ENCODE measurements at regions not wholly inside any gene's neighbourhood (a gene's known extent, or its start where the extent isn't known, plus 50 kb on each side); places are given as distances from the start of the nearest gene placed in this dataset.

GRCh38 chr10:124229201-124229988 lies 136.0 kb upstream of the CHST15 start:
- DNase-seq, result no peak
- intact Hi-C loops (cut with DNase I; ENCODE audit: low total_unique reads), result no loop called here
- no peaks in the 10 kb centered on the region for H3K36me3 ChIP-seq
- no peak for TF ChIP-seq POLR2A (IDR thresholded peaks at IDR 0.05)
- no peak for TF ChIP-seq CTCF (IDR thresholded peaks at IDR 0.05 in 4 of 5, conservative IDR thresholded peaks at IDR 0.05 in 1 of 5)
- in situ Hi-C loops (cut with MboI; ENCODE audit: low sequenced_read_pairs in 4 of 4), result no loop called here
- no peak for ATAC-seq
- no peak overlapping the region for H3K27ac ChIP-seq
- H3K27me3 ChIP-seq, result no peaks in the 10 kb centered on the region
- H3K9me3 ChIP-seq, result no peaks in the 10 kb centered on the region
- no peak overlapping the region for H3K4me3 ChIP-seq
- peaks cover 0 to 10% of the 10 kb centered on the region in 2 donors for H3K4me1 ChIP-seq

- Histone ChIP-seq H3K27ac (no peak overlapping the region), H3K27me3 (no peaks in the 10 kb centered on the region), H3K9me3 (no peaks in the 10 kb centered on the region), H3K4me1 (peaks cover 0 to 10% of the 10 kb centered on the region in 2 donors), H3K36me3 (no peaks in the 10 kb centered on the region), H3K4me3 (no peak overlapping the region)
- DNase-seq (no peak), ATAC-seq (no peak)
- TF ChIP-seq POLR2A (IDR thresholded peaks at IDR 0.05), result no peak
- no peak for TF ChIP-seq CTCF (IDR thresholded peaks at IDR 0.05 in 4 of 5, conservative IDR thresholded peaks at IDR 0.05 in 1 of 5)
- intact Hi-C loops (cut with DNase I; ENCODE audit: low total_unique reads), result no loop called here
- in situ Hi-C loops (cut with MboI; ENCODE audit: low sequenced_read_pairs in 4 of 4), result no loop called here
Observed at GRCh38 chr10:124228471-124228870, 135.1 kb upstream of the CHST15 start.

GRCh38 chr10:124227988-124228387 lies 134.6 kb upstream of the CHST15 start:
- ATAC-seq (no peak), DNase-seq (no peak)
- Histone ChIP-seq H3K4me3 (no peak overlapping the region), H3K27ac (no peak overlapping the region), H3K27me3 (no peaks in the 10 kb centered on the region), H3K9me3 (no peaks in the 10 kb centered on the region), H3K36me3 (no peaks in the 10 kb centered on the region), H3K4me1 (peaks cover 0 to 10% of the 10 kb centered on the region in 2 donors)
- TF ChIP-seq CTCF (IDR thresholded peaks at IDR 0.05 in 4 of 5, conservative IDR thresholded peaks at IDR 0.05 in 1 of 5) (no peak), POLR2A (IDR thresholded peaks at IDR 0.05) (no peak)
- intact Hi-C loops (cut with DNase I; ENCODE audit: low total_unique reads), result no loop called here
- in situ Hi-C loops (cut with MboI; ENCODE audit: low sequenced_read_pairs in 4 of 4), result no loop called here

GRCh38 chr10:124227055-124227975 lies 133.9 kb upstream of the CHST15 start:
- H3K9me3 ChIP-seq, result no peaks in the 10 kb centered on the region
- DNase-seq (no peak), ATAC-seq (no peak)
- in situ Hi-C loops (cut with MboI; ENCODE audit: low sequenced_read_pairs in 4 of 4), result no loop called here
- H3K36me3 ChIP-seq, result no peaks in the 10 kb centered on the region
- no peak for TF ChIP-seq POLR2A (IDR thresholded peaks at IDR 0.05)
- TF ChIP-seq CTCF (IDR thresholded peaks at IDR 0.05 in 4 of 5, conservative IDR thresholded peaks at IDR 0.05 in 1 of 5), result no peak
- no peak overlapping the region for H3K27ac ChIP-seq
- no peaks in the 10 kb centered on the region for H3K27me3 ChIP-seq
- intact Hi-C loops (cut with DNase I; ENCODE audit: low total_unique reads), result no loop called here
- peaks cover 0 to 8% of the 10 kb centered on the region in 2 donors for H3K4me1 ChIP-seq
- no peak overlapping the region for H3K4me3 ChIP-seq

Measured in gastrocnemius medialis (tissue), 4 donors.